ENCODE measurements at regions not wholly inside any gene's neighbourhood (a gene's known extent, or its start where the extent isn't known, plus 50 kb on each side); places are given as distances from the start of the nearest gene placed in this dataset.
"Not testable (repeated sequence)": the region's sequence is repeated elsewhere in the genome, so short reads cannot be mapped to it uniquely, and the experiment has no call there.

DNA sequence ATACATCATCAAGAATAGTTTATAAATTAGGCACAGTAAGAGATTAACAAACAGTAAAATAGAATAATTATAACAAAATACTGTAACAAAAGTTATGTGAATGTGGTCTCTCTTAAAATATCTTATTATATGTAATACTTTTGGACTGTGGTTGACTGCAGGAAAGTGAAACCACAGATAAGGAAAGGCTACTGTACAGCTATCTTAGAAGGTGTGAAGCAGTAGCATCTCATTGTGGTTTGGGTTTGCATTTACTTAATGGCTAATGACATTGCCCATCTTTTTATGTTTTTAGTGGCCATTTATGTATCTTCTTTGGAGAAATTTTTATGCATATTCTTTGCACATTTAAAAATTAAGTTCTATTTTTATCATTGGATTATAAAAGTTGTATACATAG is 296.4 kb upstream of the MAGI2 start:
- no peak overlapping the region for H2BK15ac ChIP-seq (ENCODE audit: low read length)
- no peak overlapping the region for H2AFZ ChIP-seq (ENCODE audit: low read length)
- no peaks in the 10 kb centered on the region for H3K79me1 ChIP-seq (ENCODE audit: low read depth, low read length)
- H3K14ac ChIP-seq (ENCODE audit: low read length), result no peak overlapping the region
- H3K23ac ChIP-seq (ENCODE audit: low read depth, low read length, poor library complexity), result no peak overlapping the region
- no peaks in the 10 kb centered on the region for H3K4me1 ChIP-seq (ENCODE audit: control insufficient read depth in 2 of 2, insufficient read depth in 1 of 2, low read depth in 1 of 2, low read length in 2 of 2)
- H3K9ac ChIP-seq (ENCODE audit: low read depth, low read length, poor library complexity), result no peak overlapping the region
- H3K9me3 ChIP-seq (replicated peaks in 1 of 2; ENCODE audit: control insufficient read depth in 2 of 2, insufficient read depth in 1 of 2, low read depth in 1 of 2, low read length in 2 of 2), result no peaks in the 10 kb centered on the region
- H2BK12ac ChIP-seq (ENCODE audit: low read length), result no peak overlapping the region
- H3K27ac ChIP-seq (replicated peaks; ENCODE audit: low read length), result no peak overlapping the region
- no peak overlapping the region for H3K4me3 ChIP-seq (ENCODE audit: low read length in 2 of 2)
- H3K4ac ChIP-seq (ENCODE audit: low read length), result no peak overlapping the region
- H4K91ac ChIP-seq (ENCODE audit: low read depth, low read length, poor library complexity), result no peak overlapping the region
- no peak overlapping the region for H2AK5ac ChIP-seq (ENCODE audit: low read depth, low read length)
- H2BK5ac ChIP-seq (ENCODE audit: low read length), result no peak overlapping the region
- H3K27me3 ChIP-seq (ENCODE audit: control insufficient read depth in 3 of 3, insufficient read depth in 3 of 3, low read depth in 1 of 3, low read length in 3 of 3), result no peaks in the 10 kb centered on the region
- H3K18ac ChIP-seq (ENCODE audit: low read length), result no peak overlapping the region
- H4K8ac ChIP-seq (ENCODE audit: low read depth, low read length), result no peak overlapping the region
- no peak for DNase-seq (ENCODE audit: low spot score)
- H2BK120ac ChIP-seq (ENCODE audit: low read depth, low read length), result no peak overlapping the region
- H3K36me3 ChIP-seq (replicated peaks in 1 of 2; ENCODE audit: control insufficient read depth in 2 of 2, insufficient read depth in 2 of 2, low read length in 2 of 2), result no peaks in the 10 kb centered on the region
- H3K4me2 ChIP-seq (ENCODE audit: insufficient read depth, low read length, poor library complexity, severe bottlenecking), result no peak overlapping the region

DNA sequence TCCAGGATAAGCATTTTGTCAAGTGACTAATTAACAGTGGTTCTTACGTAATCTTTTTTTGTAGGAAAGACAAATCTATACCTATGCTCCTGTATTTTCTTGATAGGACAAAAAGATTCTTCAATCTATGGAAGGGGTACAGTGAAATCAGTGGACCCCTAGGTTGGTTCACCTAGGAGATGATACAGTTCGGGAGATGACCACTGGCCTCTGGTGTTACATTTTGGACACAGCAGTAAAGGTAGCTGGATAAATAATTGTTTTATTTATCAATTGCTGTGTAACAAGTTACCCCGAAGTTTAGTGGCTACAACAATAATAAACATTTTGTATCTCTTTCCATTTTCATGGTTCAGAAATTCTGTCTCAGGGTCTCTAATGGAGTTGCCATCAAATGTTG is 288.2 kb upstream of the MAGI2 start:
- H3K9me3 ChIP-seq (replicated peaks in 1 of 2; ENCODE audit: control insufficient read depth in 2 of 2, insufficient read depth in 1 of 2, low read depth in 1 of 2, low read length in 2 of 2), result no peaks in the 10 kb centered on the region
- DNase-seq (ENCODE audit: low spot score), result no peak
- no peaks in the 10 kb centered on the region for H3K36me3 ChIP-seq (replicated peaks in 1 of 2; ENCODE audit: control insufficient read depth in 2 of 2, insufficient read depth in 2 of 2, low read length in 2 of 2)
- H3K79me1 ChIP-seq (ENCODE audit: low read depth, low read length), result no peaks in the 10 kb centered on the region
- WGBS, 2 donors (ENCODE audit: extremely low coverage in 2 of 2, insufficient read length in 2 of 2, insufficient replicate concordance in 1 of 2), result no CpG with 5 or more reads among the region's 3 CpGs
- no peak overlapping the region for H3K4me3 ChIP-seq (ENCODE audit: low read length in 2 of 2)
- H3K4ac ChIP-seq (ENCODE audit: low read length), result no peak overlapping the region
- H2BK5ac ChIP-seq (ENCODE audit: low read length), result no peak overlapping the region
- no peak overlapping the region for H3K14ac ChIP-seq (ENCODE audit: low read length)
- no peak overlapping the region for H4K91ac ChIP-seq (ENCODE audit: low read depth, low read length, poor library complexity)
- no peak overlapping the region for H2AK5ac ChIP-seq (ENCODE audit: low read depth, low read length)
- no peak overlapping the region for H3K9ac ChIP-seq (ENCODE audit: low read depth, low read length, poor library complexity)
- H3K4me1 ChIP-seq (ENCODE audit: control insufficient read depth in 2 of 2, insufficient read depth in 1 of 2, low read depth in 1 of 2, low read length in 2 of 2), result no peaks in the 10 kb centered on the region
- no peak overlapping the region for H2AFZ ChIP-seq (ENCODE audit: low read length)
- no peaks in the 10 kb centered on the region for H3K27me3 ChIP-seq (ENCODE audit: control insufficient read depth in 3 of 3, insufficient read depth in 3 of 3, low read depth in 1 of 3, low read length in 3 of 3)
- H4K8ac ChIP-seq (ENCODE audit: low read depth, low read length), result no peak overlapping the region
- no peak overlapping the region for H2BK12ac ChIP-seq (ENCODE audit: low read length)
- no peak overlapping the region for H3K27ac ChIP-seq (replicated peaks; ENCODE audit: low read length)
- H3K18ac ChIP-seq (ENCODE audit: low read length), result no peak overlapping the region
- H3K23ac ChIP-seq (ENCODE audit: low read depth, low read length, poor library complexity), result no peak overlapping the region
- no peak overlapping the region for H2BK15ac ChIP-seq (ENCODE audit: low read length)
- no peak overlapping the region for H3K4me2 ChIP-seq (ENCODE audit: insufficient read depth, low read length, poor library complexity, severe bottlenecking)
- no peak overlapping the region for H2BK120ac ChIP-seq (ENCODE audit: low read depth, low read length)

DNA sequence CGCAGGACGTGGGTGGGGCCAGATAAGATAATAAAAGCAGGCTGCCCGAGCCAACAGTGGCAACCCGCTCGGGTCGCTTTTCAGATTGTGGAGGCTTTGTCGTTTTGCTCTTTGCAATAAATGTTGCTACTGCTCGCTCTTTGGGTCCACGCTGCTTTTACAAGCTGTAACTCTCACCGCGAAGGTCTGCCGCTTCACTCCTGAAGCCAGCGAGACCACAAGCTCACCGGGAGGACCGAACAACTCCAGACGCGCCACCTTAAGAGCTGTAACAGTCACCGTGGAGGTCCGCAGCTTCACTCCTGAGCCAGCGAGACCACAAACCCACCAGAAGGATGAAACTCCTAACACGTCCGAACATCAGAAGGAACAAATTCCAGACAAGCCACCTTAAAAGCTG is 286.6 kb upstream of the MAGI2 start:
- H3K9ac ChIP-seq (ENCODE audit: low read depth, low read length, poor library complexity), result no peak overlapping the region
- peak overlapping the region; percentile 69 for H2AFZ ChIP-seq (ENCODE audit: low read length)
- no peak overlapping the region for H2BK120ac ChIP-seq (ENCODE audit: low read depth, low read length)
- no peaks in the 10 kb centered on the region for H3K27me3 ChIP-seq (ENCODE audit: control insufficient read depth in 3 of 3, insufficient read depth in 3 of 3, low read depth in 1 of 3, low read length in 3 of 3)
- H4K8ac ChIP-seq (ENCODE audit: low read depth, low read length), result no peak overlapping the region
- no peak overlapping the region for H4K91ac ChIP-seq (ENCODE audit: low read depth, low read length, poor library complexity)
- no peaks in the 10 kb centered on the region for H3K4me1 ChIP-seq (ENCODE audit: control insufficient read depth in 2 of 2, insufficient read depth in 1 of 2, low read depth in 1 of 2, low read length in 2 of 2)
- no peak overlapping the region for H2BK5ac ChIP-seq (ENCODE audit: low read length)
- H2AK5ac ChIP-seq (ENCODE audit: low read depth, low read length), result no peak overlapping the region
- H3K9me3 ChIP-seq (replicated peaks in 1 of 2; ENCODE audit: control insufficient read depth in 2 of 2, insufficient read depth in 1 of 2, low read depth in 1 of 2, low read length in 2 of 2), result no peaks in the 10 kb centered on the region
- no peak overlapping the region for H3K4ac ChIP-seq (ENCODE audit: low read length)
- no peak for DNase-seq (ENCODE audit: low spot score)
- no peak overlapping the region for H3K14ac ChIP-seq (ENCODE audit: low read length)
- no peak overlapping the region for H3K23ac ChIP-seq (ENCODE audit: low read depth, low read length, poor library complexity)
- H2BK15ac ChIP-seq (ENCODE audit: low read length), result no peak overlapping the region
- no peak overlapping the region for H3K27ac ChIP-seq (replicated peaks; ENCODE audit: low read length)
- no peak overlapping the region for H3K18ac ChIP-seq (ENCODE audit: low read length)
- no CpG with 5 or more reads among the region's 22 CpGs for WGBS, 2 donors (ENCODE audit: extremely low coverage in 2 of 2, insufficient read length in 2 of 2, insufficient replicate concordance in 1 of 2)
- no peaks in the 10 kb centered on the region for H3K79me1 ChIP-seq (ENCODE audit: low read depth, low read length)
- H3K4me3 ChIP-seq (ENCODE audit: low read length in 2 of 2), result no peak overlapping the region
- H3K4me2 ChIP-seq (ENCODE audit: insufficient read depth, low read length, poor library complexity, severe bottlenecking), result no peak overlapping the region
- H3K36me3 ChIP-seq (replicated peaks in 1 of 2; ENCODE audit: control insufficient read depth in 2 of 2, insufficient read depth in 2 of 2, low read length in 2 of 2), result no peaks in the 10 kb centered on the region
- no peak overlapping the region for H2BK12ac ChIP-seq (ENCODE audit: low read length)

DNA sequence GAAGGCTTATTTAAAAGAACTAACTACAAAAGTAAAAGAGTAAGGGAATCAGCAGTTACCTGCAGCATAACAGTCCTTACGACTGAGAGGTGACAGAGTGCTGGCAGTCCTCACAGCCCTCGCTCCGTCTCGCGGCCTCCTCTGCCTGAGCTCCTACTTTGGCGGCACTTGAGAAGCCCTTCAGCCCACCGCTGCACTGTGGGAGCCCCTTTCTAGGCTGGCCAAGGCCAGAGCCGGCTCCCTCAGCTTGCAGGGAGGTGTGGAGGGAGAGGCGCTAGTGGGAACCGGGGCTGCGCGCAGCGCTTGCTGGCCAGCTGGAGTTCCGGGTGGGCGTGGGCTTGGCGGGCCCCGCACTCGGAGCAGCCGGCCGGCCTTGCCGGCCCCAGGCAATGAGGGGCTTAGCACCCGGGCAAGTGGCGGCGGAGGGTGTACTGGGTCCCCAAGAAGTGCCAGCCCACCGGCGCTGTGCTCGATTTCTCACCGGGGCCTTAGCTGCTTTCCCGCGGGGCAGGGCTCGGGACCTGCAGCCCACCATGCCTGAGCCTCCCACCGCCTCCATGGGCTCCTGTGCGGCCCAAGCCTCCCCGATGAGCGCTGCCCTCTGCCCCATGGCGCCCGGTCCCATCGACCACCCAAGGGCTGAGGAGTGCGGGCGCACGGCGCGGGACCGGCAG is 285.7 kb upstream of the MAGI2 start:
- H3K27ac ChIP-seq (replicated peaks; ENCODE audit: low read length); H2BK5ac ChIP-seq (ENCODE audit: low read length); H3K36me3 ChIP-seq (replicated peaks in 1 of 2; ENCODE audit: control insufficient read depth in 2 of 2, insufficient read depth in 2 of 2, low read length in 2 of 2); H2BK15ac ChIP-seq (ENCODE audit: low read length); H2AK5ac ChIP-seq (ENCODE audit: low read depth, low read length); H4K8ac ChIP-seq (ENCODE audit: low read depth, low read length); H3K18ac ChIP-seq (ENCODE audit: low read length); H3K27me3 ChIP-seq (ENCODE audit: control insufficient read depth in 3 of 3, insufficient read depth in 3 of 3, low read depth in 1 of 3, low read length in 3 of 3); H3K14ac ChIP-seq (ENCODE audit: low read length); H3K9ac ChIP-seq (ENCODE audit: low read depth, low read length, poor library complexity); H3K4me1 ChIP-seq (ENCODE audit: control insufficient read depth in 2 of 2, insufficient read depth in 1 of 2, low read depth in 1 of 2, low read length in 2 of 2); H3K9me3 ChIP-seq (replicated peaks in 1 of 2; ENCODE audit: control insufficient read depth in 2 of 2, insufficient read depth in 1 of 2, low read depth in 1 of 2, low read length in 2 of 2); H2BK120ac ChIP-seq (ENCODE audit: low read depth, low read length); H2BK12ac ChIP-seq (ENCODE audit: low read length); H3K4me3 ChIP-seq (ENCODE audit: low read length in 2 of 2); H3K4ac ChIP-seq (ENCODE audit: low read length); H3K4me2 ChIP-seq (ENCODE audit: insufficient read depth, low read length, poor library complexity, severe bottlenecking); H3K23ac ChIP-seq (ENCODE audit: low read depth, low read length, poor library complexity); DNase-seq (ENCODE audit: low spot score); H2AFZ ChIP-seq (ENCODE audit: low read length); H4K91ac ChIP-seq (ENCODE audit: low read depth, low read length, poor library complexity); H3K79me1 ChIP-seq (ENCODE audit: low read depth, low read length): not testable (repeated sequence)
- no CpG with 5 or more reads among the region's 44 CpGs for WGBS, 2 donors (ENCODE audit: extremely low coverage in 2 of 2, insufficient read length in 2 of 2, insufficient replicate concordance in 1 of 2)
